GM21367 (cell line): ENCODE measurements at regions not wholly inside any gene's neighbourhood (a gene's known extent, or its start where the extent isn't known, plus 50 kb on each side); places are given as distances from the start of the nearest gene placed in this dataset.

Experiments used
- ATAC-seq: cut with Tn5 transposase; IDR thresholded peaks from one replicate; pipeline ENCODE4 v1.9.1; 2021; ENCODE audit not compliant: unreplicated experiment

DNA sequence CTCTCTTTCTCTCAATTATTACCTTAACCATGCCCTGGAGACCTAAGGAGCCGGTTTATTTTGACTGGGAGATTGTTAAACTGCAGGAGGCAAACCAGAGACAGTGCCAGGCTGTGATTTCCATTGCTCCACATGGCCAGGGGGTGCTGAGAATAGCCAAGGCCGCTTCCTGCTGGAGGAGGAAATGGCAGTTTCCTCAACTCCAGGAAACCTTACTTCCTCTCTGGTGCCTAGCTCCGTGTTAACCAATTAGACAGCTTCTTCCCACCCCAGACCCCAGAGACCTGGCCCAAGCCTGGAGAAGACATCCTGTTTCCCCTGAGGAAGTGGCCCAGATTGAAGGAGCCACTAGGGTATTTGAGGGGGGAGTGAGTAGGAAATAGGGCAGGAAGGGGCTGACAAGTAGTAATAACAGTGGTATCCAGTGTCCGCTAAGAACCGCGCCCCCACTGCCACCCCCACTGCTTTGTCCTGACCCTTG, 161.2 kb downstream of the PLPP3 start:
- ATAC-seq, result no peak

DNA sequence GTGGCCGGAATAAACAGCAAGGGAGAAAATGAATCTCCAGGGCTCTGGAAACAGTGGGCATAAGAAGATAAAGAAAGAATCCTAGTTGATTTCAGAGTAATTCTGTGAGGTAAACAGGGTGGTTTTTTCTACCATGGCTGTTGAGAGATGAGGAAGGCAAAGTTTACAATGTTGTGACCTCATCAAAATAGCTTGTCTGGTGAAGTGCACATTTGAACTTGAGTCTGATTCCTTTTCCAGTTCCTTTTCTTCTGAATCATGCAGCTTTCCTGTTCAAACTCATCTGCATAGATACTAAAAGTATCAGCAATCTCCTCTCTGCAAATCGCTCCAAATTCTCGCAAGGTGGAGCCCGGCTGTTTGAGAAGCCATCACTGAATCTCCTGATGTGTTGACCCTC, 161.7 kb downstream of the PLPP3 start:
- no peak for ATAC-seq

DNA sequence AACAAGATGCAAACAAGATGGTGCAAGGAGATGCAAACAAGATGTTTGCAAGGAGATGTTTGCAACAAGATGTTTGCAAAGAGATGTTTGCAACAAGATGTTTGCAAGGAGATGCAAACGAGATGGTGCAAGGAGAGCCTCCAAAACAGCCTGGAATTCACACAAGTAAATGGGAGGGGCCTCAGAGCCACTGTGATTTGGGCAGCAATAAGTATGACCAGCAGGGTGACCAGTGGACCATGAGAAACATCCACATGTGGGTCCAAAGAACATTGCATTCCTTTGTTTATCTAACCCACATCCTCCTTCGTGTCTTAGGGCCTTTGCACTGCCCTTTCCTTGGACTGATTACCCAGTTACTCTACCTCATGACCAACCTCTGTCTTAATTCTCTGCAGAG, 162.9 kb downstream of the PLPP3 start:
- ATAC-seq, result no peak

DNA sequence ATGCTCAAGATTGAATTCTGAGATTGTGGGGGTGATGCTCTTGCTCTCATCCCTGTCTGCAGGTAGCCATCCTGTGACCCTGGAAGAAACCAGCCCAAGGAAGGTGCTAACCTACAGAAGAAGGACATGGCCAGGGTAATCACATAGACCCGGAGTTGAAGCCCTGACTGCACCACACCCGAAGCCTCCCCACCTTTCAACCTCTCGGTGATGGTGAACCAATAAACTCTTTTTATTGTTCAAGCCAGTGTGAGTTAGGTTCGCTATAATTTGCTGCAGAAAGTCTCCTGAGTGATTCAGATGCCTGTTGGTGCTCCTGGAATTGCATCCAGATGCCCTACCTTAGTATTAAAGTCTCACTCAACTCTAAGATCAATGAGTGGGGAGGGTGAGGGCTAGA, 163.6 kb downstream of the PLPP3 start:
- ATAC-seq, result no peak

DNA sequence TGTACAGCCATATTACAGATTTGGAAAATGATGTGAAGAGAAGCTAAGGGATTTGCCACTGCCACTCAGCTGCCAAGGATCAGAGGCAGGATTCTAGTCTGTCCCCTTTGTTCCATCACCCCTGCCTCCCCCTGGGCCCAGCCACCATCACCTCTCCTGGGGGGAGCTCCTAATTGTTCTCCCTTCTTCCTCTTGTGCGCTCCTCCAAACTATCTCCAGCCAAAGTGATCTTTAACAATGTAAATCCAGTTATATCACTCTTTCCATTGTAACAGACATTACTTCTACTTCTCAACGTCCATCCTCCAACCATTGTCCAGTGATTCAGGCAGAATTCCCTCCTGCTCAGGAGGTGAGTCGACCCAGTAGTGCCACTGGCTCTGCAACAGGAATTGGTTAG, 164.1 kb downstream of the PLPP3 start:
- no peak for ATAC-seq

DNA sequence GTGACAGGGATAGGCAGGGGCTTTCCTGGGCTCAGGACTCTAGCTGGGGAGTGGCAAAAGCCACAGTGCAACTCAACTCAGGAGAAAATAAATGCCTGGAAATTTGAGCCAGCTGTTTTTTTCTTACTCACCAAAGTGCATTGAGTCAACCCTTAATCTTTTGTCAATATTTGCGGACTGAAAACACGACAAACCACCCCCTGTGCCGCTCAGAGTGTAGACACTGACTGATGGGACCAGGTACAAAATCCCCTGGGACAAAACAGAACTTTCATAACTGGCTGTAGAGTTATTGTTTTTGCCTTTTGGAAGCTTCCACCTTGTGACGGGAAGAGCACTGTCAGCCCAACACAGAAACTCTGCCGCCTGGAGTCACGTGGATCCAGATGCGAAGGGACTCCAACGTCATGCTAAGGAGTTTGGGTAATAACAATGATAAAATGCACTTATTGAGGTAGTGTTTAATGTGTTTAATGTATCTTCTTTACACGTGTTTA, 164.6 kb downstream of the PLPP3 start:
- no peak for ATAC-seq

DNA sequence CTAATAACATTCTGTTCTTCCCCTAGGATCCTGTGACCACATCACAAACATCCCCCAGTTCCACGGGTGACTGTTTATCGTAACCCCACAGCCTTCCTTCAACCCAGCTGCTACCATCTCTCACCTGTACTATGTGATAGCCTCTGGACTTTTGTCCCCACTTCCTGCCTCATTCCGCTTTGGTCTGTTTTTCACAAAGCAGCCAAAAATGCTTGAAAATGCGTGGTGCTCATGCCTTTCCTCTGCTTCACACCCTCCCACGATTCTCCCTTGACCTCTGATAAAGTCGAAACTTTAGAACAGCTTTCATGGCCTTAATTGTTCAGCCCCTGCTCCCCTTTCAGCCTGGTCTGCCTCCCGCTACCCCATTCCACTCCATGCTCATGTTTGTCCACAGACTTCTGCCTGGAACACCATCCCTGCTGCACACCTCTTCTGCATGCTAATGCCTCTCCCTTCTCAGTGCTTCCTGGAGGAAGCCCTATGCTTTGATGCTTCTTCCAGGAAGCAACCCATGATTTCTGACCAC, 165.6 kb downstream of the PLPP3 start:
- ATAC-seq, result no peak

DNA sequence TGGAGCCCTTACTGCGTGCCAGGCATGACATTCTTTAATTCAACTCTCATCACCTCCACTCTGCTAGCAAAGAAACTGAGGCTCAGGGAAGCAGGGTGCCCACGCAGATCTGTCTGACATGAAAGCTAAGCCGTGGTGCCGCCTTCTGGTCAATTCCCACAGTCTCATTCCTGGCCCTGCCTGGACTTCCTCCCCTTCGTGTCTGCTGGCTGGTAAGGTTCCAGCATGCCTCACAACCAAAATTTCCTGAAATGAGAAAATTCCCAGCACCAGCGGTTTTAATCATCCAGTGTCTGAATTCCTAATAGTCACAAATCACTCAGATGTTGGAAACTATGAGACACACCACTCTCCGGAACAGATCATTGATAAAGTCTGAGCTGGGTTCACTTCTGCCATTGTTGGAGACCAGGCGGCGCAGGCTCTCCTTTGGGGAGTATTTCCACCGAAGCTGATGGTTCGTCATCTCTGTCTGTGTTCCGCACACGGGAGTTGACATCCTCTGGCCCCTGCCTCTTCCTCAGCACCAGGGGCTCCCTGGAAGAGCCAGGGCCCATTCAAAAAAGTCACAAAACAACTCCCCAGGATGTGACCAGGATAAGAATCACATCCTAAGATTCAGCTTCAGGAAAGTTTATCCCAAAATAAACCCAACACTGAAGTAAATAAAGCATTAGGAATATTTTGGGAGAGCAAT, 167.7 kb downstream of the PLPP3 start:
- ATAC-seq, result no peak

DNA sequence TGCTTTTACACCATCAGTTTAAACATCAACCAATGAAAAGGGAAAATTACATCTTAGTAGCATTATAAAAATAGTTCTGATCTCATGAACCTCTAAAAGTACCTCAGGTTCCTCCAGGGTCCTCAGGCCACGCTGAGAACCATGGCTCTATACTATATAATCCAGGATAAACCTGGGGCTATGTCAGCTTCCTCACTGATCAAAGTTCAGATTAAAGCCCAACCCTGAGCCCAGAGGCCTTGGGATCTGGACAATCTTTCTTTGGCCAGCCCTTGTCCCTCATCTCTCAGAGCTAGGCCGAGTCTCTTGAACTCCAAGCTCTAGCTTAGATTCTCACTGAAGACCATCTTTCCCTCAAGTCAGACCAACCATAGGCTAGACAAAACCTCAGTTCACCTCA, 168.3 kb downstream of the PLPP3 start:
- ATAC-seq, result no peak

DNA sequence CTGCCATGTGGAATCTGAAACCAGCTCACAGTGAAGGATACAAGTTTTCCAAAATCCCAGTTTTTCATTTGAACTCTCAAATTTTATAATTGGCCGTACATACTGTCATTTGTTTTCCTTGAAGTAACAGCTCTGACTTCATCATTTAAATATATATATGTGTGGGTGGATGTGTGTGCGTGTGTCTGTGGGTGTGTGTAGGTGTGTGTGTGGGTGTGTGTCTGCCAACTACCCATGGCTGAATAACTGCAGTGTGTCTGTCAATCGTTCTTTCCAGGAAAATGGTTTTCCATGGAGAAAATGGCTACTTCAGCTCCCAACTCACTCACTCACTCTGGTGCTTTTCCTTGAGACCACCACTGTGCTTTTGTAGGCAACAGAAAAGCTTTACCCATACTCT, 169.0 kb downstream of the PLPP3 start:
- no peak for ATAC-seq

DNA sequence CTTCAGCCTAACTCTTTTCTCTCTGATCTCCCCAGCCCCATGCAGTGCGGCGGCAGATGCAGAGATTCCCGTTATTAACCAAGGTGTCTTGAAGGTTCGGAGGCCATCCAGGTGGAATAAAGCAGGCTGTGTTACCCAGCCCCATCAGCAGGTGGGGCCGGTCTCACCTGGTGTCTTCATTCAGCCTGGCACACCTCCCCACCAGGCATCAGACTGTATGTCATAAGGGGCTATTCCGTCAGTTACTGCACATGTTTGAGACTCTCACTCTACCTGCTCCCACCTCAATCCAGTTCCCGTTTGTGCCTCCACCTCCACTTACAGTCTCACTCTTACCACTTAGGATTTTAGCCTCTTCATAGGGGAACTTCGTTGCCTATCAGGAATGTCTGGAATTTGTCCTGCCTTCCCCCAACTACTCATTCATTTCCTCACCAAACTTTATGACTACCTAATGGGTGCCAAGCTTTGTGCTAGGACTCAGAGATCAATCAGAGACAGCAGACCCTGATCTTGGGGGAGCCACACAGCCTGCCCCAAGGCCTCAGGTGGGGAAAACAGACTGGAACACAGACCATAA, 170.2 kb downstream of the PLPP3 start:
- no peak for ATAC-seq

DNA sequence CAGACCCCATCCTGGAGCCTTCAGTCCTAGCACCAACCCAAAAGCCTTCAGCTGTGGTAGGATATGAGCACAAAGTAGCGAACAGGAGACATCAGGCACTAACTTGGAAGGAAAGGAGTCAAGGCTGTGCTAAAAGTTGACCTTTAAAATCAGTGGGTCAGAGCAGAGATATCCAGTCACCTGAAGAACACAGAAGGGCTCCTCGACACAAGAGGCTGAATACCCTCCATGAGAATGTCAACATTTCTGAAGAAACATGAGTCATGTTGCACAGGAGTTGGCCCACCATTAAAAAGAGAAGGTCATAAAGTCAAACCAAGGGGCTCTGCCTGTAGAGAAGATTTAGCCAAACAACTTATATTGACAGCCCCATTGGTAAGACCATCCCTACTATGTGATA, 172.5 kb downstream of the PLPP3 start:
- ATAC-seq, result no peak

DNA sequence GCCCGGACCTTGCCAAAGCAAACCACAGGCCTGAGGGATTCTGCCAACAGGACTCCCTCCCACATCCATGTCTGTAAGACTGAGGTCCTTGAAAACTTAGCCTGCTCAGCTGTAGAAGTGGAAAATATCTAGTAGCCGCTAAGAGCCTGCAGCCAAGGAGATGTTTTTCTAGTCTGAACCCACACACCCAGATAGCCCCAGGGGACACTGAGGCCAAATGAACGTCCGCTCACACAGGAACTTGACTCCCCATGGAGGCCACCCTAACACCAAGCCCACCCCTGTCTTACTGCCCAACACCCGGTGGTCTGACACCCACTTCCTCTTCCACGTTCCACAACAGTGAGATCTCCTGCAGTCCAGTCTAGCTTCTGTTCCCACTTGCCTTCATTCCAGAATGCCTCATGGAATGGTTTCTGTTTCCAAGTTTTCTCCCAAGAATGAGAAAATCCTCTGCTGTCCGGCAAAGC, 174.8 kb downstream of the PLPP3 start:
- no peak for ATAC-seq

DNA sequence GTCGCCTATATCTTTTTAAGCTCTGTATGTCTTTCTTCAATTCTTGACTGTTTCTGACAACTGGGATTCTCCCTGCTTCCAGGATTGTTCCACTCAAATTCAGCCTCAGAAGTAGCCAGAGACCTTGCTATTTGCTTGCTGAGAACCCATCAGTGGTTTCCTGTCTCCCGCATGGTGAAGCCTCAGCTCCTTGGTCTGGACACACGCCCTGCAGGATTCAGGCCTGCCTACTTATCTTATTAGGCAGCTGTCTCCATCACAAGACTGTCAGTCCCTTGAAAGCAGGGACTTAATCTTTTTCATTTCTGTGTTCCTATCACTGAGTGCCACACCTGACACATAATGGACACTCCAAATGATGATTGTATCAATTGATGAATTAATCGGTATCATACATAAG, 175.3 kb downstream of the PLPP3 start:
- no peak for ATAC-seq

DNA sequence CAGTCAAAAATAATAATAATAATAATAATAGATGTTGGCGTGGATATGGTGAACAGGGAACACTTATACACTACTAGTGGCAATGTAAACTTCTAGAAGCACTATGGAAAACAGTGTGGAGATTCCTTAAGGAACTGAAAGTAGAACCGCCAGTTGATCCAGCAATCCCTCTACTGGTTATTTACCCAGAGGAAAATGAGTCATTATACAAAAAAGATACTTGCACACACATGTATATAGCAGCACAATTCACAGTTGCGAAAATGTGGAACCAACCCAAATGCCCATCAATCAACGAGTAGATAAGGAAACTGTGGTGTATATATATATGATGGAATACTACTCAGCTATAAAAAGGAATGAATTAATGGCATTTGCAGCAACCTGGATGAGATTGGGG, 176.0 kb downstream of the PLPP3 start:
- ATAC-seq, result no peak

DNA sequence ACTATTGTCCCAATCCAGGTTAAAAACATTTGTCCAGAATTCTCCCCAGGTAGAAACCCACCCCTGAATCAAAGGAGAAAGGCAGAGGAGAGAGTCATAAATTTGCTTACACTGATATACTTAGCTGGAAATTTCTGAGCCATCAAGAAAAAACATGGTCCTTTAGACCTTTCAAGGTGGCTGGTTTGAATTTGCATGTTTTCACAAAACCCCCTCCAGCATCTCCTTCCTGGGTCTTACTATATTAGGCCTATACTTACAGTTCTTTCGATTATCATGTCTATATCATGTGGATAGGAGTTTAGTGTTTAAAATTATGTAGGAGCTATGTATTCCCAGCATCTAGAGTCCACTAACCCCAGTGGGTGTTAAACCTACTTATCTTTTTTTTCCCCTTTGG, 178.2 kb downstream of the PLPP3 start:
- ATAC-seq, result no peak

DNA sequence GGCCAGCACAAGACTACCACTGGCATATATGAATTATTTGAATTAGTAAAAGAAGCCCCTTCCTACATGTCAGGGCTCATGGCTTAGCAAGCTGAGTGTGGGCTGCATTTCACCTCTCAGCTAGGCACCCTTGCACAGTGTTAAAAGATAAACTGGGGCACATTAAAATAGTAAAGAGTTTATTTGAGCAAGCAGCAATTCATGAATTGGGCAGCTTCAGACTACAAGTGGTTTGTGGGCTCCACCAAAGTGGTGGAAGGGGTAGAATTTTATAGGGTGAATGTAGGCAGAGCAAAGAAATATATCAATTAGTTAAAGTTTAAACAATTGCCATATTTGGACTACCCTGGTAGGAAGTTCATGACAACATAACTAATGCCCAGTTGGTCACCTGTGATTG, 178.8 kb downstream of the PLPP3 start:
- ATAC-seq, result no peak

DNA sequence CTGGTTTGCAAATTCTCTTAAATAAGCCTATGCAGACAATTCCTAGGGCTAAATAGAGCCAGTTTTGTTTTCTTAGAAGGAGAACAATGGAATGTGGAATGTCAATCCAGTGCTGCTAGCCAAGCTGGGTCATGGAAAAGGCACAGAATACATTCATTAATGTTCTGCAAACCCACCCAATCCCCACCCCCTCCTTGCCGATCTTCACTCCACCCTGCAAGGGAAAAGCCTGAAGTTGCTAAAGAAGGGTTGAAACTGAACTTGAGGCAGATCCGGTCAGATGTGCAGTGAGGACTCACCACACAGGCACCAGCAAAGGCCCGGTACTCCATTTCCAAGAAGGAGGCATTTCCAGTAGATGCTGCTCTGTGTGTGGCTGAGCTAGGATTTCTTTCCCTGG, 179.6 kb downstream of the PLPP3 start:
- no peak for ATAC-seq

DNA sequence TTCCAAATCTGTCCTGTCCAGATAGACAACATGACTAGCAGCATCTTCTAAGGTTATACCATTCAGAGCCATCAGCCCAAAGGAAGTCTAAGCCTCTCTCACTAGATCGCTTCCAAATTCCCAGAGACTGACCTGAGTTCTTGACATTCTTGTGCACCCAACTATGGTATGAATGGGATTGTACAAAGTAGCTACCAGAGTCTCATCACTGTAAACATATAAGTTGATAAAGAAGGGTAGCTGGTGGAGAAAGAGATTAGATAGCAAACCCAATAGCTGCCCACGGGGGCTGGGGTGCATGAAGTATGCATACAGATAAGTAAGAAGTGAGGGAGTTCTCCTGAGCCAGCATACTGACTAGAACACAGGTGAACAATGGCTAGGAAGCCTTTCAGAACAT, 180.0 kb downstream of the PLPP3 start:
- no peak for ATAC-seq

DNA sequence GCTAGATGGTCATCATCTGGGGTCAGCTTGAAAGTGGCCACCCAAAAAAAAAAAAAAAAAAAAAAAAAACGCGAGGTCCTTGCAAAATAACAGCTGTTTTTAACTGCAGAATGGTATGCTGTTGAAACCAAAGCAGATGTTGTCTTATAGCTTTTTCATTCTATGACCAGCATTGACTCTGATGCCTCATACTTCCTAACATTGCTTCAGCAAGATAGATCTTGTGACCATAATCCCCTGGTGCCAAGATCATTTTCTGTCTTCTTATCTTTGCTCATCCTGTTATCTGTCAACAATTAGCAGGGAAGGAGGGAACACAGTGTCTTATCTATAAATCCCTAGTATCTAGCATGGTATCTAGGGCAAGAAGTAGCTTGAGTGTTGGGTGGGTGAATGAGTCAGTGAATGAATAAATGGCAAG, 181.5 kb downstream of the PLPP3 start:
- no peak for ATAC-seq

DNA sequence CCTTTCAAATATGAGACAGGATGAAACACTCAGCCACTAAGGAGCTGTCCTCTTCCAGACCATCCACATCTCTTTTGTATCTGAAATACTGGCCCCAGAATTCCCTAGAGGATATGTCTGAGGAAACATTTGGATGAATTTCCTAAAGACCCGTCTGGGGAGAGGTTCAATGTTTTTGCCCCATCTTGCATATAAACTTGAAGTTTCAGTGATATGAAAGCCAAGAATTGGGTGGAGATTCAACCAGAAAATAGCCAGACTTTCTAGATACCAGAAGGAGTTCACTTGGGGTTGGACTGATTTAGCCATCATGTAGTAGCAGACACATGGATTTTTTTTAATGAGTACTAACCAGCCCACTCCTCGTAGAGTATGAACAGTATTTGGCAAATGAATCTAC, 182.0 kb downstream of the PLPP3 start:
- ATAC-seq, result no peak

DNA sequence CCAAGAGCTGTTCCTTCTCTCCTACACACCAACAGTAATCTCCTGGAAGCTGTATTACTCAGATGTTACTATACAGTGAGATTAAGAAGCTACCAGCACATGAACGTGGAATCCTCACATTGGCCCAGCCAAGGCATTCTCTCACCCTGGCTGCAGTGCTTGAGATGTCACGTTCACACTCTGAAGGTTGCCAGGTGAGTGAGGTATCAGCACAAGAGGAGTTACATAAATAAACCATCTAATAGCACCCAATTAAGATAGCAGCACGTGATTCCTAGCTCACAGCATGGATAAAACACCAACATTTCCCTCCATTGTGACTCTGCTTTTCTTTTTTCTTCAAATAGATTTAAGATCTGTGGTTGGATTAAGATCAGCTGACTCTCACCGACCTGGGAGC, 182.8 kb downstream of the PLPP3 start:
- ATAC-seq, result no peak
